GM13976 (cell line): ENCODE measurements at regions not wholly inside any gene's neighbourhood (a gene's known extent, or its start where the extent isn't known, plus 50 kb on each side); places are given as distances from the start of the nearest gene placed in this dataset.

Experiments
- DNase-seq: peaks from one replicate; pipeline ENCODE4 v3.0.0; 2012; ENCODE audit warnings: low spot score
- CTCF ChIP-seq: IDR thresholded peaks from 2 replicates; pipeline ENCODE4 v1.5.1; 2012; ENCODE audit warnings: borderline replicate concordance, mild to moderate bottlenecking; ENCODE audit not compliant: insufficient read depth; ENCODE audit errors: extremely low read depth, missing control alignments, control extremely low read depth
- in situ Hi-C: fragments of 300-500 bp; cut with MboI; formaldehyde crosslinking; loops from one replicate; pipeline ENCODE4 v1.12.0; 2022; ENCODE audit warnings: low sequenced_read_pairs, mixed read lengths, inconsistent platforms; ENCODE audit not compliant: unreplicated experiment

GRCh38 chr11:109145287-109145686 is 276.7 kb upstream of the C11orf87 start:
- no peak for TF ChIP-seq CTCF
- in situ Hi-C loops, result no loop called here
- DNase-seq, result no peak

- no peak for DNase-seq
- no peak for TF ChIP-seq CTCF
- in situ Hi-C loops, result no loop called here
Observed at GRCh38 chr11:109147726-109148125, 274.3 kb upstream of the C11orf87 start.

- in situ Hi-C loops, result no loop called here
- no peak for DNase-seq
- TF ChIP-seq CTCF, result no peak
Observed at GRCh38 chr11:109148669-109149068, 273.3 kb upstream of the C11orf87 start.

GRCh38 chr11:109150581-109150980 is 271.4 kb upstream of the C11orf87 start:
- in situ Hi-C loops, result no loop called here
- no peak for TF ChIP-seq CTCF
- no peak for DNase-seq

- in situ Hi-C loops, result no loop called here
- DNase-seq, result no peak
- no peak for TF ChIP-seq CTCF
Observed at GRCh38 chr11:109153836-109154235, 268.2 kb upstream of the C11orf87 start.

GRCh38 chr11:109155291-109155690 is 266.7 kb upstream of the C11orf87 start:
- in situ Hi-C loops, result no loop called here
- DNase-seq, result no peak
- TF ChIP-seq CTCF, result no peak

GRCh38 chr11:109165035-109165434 is 257.0 kb upstream of the C11orf87 start:
- in situ Hi-C loops, result no loop called here
- TF ChIP-seq CTCF, result no peak
- no peak for DNase-seq
